ENCODE measurements at regions not wholly inside any gene's neighbourhood (a gene's known extent, or its start where the extent isn't known, plus 50 kb on each side); places are given as distances from the start of the nearest gene placed in this dataset.
"Not testable (repeated sequence)": the region's sequence is repeated elsewhere in the genome, so short reads cannot be mapped to it uniquely, and the experiment has no call there.

GRCh38 chr11:3444420-3444744 lies 65.4 kb upstream of the ZNF195 start:
- not testable (repeated sequence) for DNase-seq (ENCODE audit: low read depth, low spot score)

- not testable (repeated sequence) for DNase-seq (ENCODE audit: low read depth, low spot score)
Observed at GRCh38 chr11:3443700-3444419, 64.9 kb upstream of the ZNF195 start.

GRCh38 chr11:3437441-3437840 lies 58.5 kb upstream of the ZNF195 start:
- DNase-seq (ENCODE audit: low read depth, low spot score): not testable (repeated sequence)

DNA sequence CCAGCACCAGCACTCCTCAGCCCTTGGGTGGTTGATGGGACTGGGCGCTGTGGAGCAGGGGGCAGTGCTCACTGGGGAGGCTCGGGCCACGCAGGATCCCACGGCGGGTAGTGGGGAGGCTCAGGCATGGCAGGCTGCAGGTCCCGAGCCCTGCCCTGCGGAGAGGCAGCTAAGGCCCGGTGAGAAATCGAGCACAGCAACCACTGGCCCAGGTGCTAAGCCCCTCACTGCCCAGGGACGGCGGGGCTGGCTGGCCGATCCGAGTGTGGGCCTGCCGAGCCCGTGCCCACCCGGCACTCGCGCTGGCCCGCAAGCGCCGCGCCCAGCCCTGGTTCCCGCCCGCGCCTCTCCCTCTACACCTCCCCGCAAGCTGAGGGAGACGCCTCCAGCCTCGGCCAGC lies 56.0 kb upstream of the ZNF195 start:
- DNase-seq (ENCODE audit: low read depth, low spot score): no peak

DNA sequence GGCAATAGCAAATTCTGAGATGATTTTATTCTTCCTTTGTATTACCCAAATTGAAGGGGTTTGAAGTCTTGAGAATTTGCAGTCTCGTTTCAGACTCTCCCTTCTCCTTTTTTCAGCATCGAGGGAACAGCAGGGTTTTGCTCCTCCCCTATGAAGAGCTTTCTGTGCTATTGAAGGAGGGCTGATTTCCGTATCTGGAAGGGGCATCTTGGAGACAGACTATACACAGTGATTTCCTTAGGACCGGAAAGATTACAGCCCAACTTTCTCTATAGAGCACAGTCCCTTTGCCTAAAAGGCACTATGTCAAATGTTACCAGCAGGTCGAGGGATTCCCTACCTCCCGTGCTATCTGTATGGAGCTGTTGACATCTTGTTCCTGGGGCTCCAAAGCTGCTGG lies 50.2 kb upstream of the ZNF195 start:
- DNase-seq (ENCODE audit: low read depth, low spot score): not testable (repeated sequence)

Measured in iPS DF 19.7 (cell line).